Endothelial cell (in vitro differentiated cells): ENCODE measurements at regions not wholly inside any gene's neighbourhood (a gene's known extent, or its start where the extent isn't known, plus 50 kb on each side); places are given as distances from the start of the nearest gene placed in this dataset.

Experiments used
- DNase-seq: peaks from one replicate; pipeline ENCODE4 v3.0.0; 2021; ENCODE audit warnings: low spot score
- H3K27ac Mint-ChIP-seq: one replicate; pipeline ENCODE4 v1.8.0; 2021; ENCODE audit warnings: mixed read lengths, inconsistent platforms; ENCODE audit not compliant: unreplicated experiment
- H3K27me3 Mint-ChIP-seq: one replicate; pipeline ENCODE4 v1.8.0; 2021; ENCODE audit warnings: mild to moderate bottlenecking, moderate library complexity, mixed read lengths, inconsistent platforms; ENCODE audit not compliant: unreplicated experiment
- H3K36me3 Mint-ChIP-seq: one replicate; pipeline ENCODE4 v1.8.0; 2021; ENCODE audit warnings: mild to moderate bottlenecking, low read depth, mixed read lengths, inconsistent platforms; ENCODE audit not compliant: unreplicated experiment
- H3K4me1 Mint-ChIP-seq: one replicate; pipeline ENCODE4 v1.8.0; 2021; ENCODE audit warnings: mild to moderate bottlenecking, mixed read lengths, inconsistent platforms; ENCODE audit not compliant: unreplicated experiment
- H3K4me3 Mint-ChIP-seq: one replicate; pipeline ENCODE4 v1.8.0; 2021; ENCODE audit warnings: mild to moderate bottlenecking, mixed read lengths, inconsistent platforms; ENCODE audit not compliant: unreplicated experiment
- H3K9me3 Mint-ChIP-seq: one replicate; pipeline ENCODE4 v1.8.0; 2021; ENCODE audit warnings: mixed read lengths, inconsistent platforms; ENCODE audit not compliant: unreplicated experiment
- TF ChIP-seq, protein P1 (sequence below): fragments of 200-600 bp; sonication (generic); IDR thresholded peaks from one replicate; pipeline ENCODE4 v1.5.0; 2021; ENCODE audit warnings: antibody characterized with exemption; ENCODE audit not compliant: unreplicated experiment

DNA sequence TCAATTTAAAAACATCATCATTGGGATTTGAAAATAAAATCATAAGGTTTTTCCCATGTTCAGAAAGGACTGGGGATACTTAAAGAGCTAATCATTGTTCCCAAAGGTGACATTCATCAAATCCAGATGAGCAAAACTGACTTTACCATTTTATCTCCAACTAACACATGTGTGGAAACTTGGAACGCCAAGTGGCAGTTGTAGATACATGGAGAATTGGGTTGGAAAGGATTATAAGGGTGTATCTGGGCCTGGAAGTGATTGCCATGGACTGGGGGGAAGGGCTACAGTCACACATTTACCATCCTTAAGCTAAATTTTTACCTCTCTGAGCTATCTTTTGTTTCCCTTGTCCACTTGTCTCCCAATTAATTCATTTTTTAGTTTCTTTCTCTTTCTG lies 203.4 kb downstream of the SLC39A8 start:
- TF ChIP-seq, protein P1, sequence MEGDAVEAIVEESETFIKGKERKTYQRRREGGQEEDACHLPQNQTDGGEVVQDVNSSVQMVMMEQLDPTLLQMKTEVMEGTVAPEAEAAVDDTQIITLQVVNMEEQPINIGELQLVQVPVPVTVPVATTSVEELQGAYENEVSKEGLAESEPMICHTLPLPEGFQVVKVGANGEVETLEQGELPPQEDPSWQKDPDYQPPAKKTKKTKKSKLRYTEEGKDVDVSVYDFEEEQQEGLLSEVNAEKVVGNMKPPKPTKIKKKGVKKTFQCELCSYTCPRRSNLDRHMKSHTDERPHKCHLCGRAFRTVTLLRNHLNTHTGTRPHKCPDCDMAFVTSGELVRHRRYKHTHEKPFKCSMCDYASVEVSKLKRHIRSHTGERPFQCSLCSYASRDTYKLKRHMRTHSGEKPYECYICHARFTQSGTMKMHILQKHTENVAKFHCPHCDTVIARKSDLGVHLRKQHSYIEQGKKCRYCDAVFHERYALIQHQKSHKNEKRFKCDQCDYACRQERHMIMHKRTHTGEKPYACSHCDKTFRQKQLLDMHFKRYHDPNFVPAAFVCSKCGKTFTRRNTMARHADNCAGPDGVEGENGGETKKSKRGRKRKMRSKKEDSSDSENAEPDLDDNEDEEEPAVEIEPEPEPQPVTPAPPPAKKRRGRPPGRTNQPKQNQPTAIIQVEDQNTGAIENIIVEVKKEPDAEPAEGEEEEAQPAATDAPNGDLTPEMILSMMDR, result no peak
- Mint-ChIP-seq H3K9me3 (no peaks in the 10 kb centered on the region), H3K4me3 (no peak overlapping the region), H3K27me3 (no peaks in the 10 kb centered on the region), H3K4me1 (peaks cover 8% of the 10 kb centered on the region), H3K27ac (no peak overlapping the region), H3K36me3 (no peaks in the 10 kb centered on the region)
- no peak for DNase-seq

DNA sequence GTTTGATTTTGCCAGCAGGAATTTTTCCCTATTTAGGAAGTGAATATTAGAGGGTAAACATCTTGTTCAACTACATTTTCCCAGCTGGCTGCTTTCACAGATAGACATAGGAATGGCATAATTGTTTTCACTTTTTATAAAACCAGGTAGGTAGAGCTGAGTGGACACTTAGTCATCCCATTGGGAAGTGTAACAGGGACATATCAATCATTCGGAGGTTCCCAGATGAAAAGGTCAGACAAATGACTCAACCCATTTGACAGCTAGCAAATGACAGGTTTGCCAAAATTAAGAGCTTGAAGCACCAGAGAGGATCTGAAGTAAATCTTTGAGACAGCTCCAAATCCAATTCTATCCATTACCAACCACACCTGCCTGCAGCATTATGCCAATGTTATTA lies 205.3 kb downstream of the SLC39A8 start:
- TF ChIP-seq, protein P1, result no peak
- no peaks in the 10 kb centered on the region for H3K36me3 Mint-ChIP-seq
- no peak overlapping the region for H3K27ac Mint-ChIP-seq
- DNase-seq, result no peak
- H3K4me3 Mint-ChIP-seq, result no peak overlapping the region
- peaks cover 8% of the 10 kb centered on the region for H3K4me1 Mint-ChIP-seq
- no peaks in the 10 kb centered on the region for H3K27me3 Mint-ChIP-seq
- no peaks in the 10 kb centered on the region for H3K9me3 Mint-ChIP-seq

DNA sequence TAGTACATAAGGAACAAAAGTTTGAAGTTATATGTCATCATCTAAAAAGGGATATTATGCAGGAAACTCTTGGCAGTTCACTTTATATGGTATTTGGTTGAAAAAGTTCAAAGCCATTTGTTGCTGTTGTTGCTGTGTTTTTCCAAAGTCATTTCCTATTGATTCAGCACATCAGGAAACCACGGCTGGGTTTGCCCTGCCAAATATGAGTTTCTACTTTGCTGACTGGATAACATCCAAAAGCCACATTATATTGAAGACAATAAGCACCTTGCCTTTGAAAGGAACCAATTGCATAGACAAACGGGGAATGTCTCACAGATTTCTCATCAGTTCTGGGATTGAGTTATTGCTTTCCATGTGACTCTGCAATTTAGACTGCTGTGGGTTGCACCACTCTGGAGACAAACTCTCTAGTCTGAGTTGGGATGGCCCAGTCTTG lies 206.1 kb downstream of the SLC39A8 start:
- Mint-ChIP-seq H3K27ac (peak overlapping the region; percentile 14), H3K9me3 (no peaks in the 10 kb centered on the region), H3K36me3 (no peaks in the 10 kb centered on the region), H3K4me1 (peaks cover 8% of the 10 kb centered on the region), H3K4me3 (no peak overlapping the region), H3K27me3 (no peaks in the 10 kb centered on the region)
- TF ChIP-seq, protein P1, result no peak
- no peak for DNase-seq

DNA sequence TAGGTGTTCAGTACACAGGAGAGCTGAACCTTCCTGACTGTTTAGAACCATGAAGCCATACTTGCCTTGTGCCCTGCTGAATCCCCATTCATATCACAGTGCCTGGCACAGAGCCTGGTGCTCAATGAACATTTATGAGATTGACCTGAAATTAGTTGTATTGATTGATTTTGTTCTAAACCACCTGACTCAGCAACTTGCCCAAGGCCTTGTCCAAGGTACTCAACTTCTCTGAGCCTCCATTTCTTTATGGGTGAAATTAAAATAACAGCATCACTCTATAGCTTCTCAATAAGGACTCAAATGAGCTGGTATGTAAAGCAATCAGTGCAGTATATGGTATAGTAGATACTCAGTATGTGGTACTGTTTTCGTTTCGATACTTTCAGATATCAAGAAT lies 208.1 kb downstream of the SLC39A8 start:
- TF ChIP-seq, protein P1, result no peak
- Mint-ChIP-seq H3K36me3 (no peaks in the 10 kb centered on the region), H3K27ac (no peak overlapping the region), H3K9me3 (no peaks in the 10 kb centered on the region), H3K27me3 (no peaks in the 10 kb centered on the region), H3K4me1 (peaks cover 8% of the 10 kb centered on the region), H3K4me3 (no peak overlapping the region)
- DNase-seq, result no peak

DNA sequence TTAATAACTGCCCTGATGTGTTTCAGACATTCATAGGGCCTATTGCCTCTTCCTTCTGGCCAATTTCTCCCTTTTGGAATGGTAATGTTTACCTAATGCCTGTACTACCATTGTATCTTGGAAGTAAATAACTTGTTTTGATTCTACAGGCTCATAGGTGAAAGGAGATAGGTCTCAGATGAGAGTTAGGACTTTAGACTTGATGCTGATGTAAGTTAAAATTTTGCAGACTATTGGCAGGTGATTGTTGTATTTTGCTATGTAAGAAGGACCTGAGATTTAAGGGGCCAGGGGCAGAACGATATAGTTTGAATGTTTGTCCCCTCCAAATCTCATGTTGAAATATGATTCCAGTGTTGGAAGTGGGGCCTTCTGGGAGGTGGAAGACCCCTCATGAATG lies 215.5 kb downstream of the SLC39A8 start:
- no peak for DNase-seq
- Mint-ChIP-seq H3K27ac (no peak overlapping the region), H3K4me3 (no peak overlapping the region), H3K9me3 (no peaks in the 10 kb centered on the region), H3K4me1 (no peaks in the 10 kb centered on the region), H3K36me3 (no peaks in the 10 kb centered on the region), H3K27me3 (peaks cover 1% of the 10 kb centered on the region)
- TF ChIP-seq, protein P1, result no peak
